EH (cell line): ENCODE measurements at regions not wholly inside any gene's neighbourhood (a gene's known extent, or its start where the extent isn't known, plus 50 kb on each side); places are given as distances from the start of the nearest gene placed in this dataset.
"Not testable (repeated sequence)": the region's sequence is repeated elsewhere in the genome, so short reads cannot be mapped to it uniquely, and the experiment has no call there.

ENCODE experiments used
- DNase-seq: peaks from one replicate; pipeline ENCODE4 v3.0.0-alpha.2; 2015; ENCODE audit warnings: low read depth

GRCh38 chr1:191002768-191003167 is 525.1 kb upstream of the BRINP3 start:
- no peak for DNase-seq

GRCh38 chr1:191016765-191017164 is 539.1 kb upstream of the BRINP3 start:
- DNase-seq: no peak

GRCh38 chr1:191022856-191023255 is 545.2 kb upstream of the BRINP3 start:
- no peak for DNase-seq

GRCh38 chr1:191025896-191026642 is 548.4 kb upstream of the BRINP3 start:
- DNase-seq: no peak

- no peak for DNase-seq
Observed at GRCh38 chr1:191026828-191027227, 549.2 kb upstream of the BRINP3 start.

GRCh38 chr1:191034132-191034531 is 556.5 kb upstream of the BRINP3 start:
- no peak for DNase-seq

- DNase-seq: no peak
Observed at GRCh38 chr1:191043066-191043465, 565.4 kb upstream of the BRINP3 start.

- DNase-seq: no peak
Observed at GRCh38 chr1:191049781-191050180, 572.1 kb upstream of the BRINP3 start.

- no peak for DNase-seq
Observed at GRCh38 chr1:191052888-191053287, 575.2 kb upstream of the BRINP3 start.

GRCh38 chr1:191065346-191065745 is 587.7 kb upstream of the BRINP3 start:
- no peak for DNase-seq

- no peak for DNase-seq
Observed at GRCh38 chr1:191065771-191066170, 588.1 kb upstream of the BRINP3 start.

GRCh38 chr1:191074881-191075280 is 597.2 kb upstream of the BRINP3 start:
- no peak for DNase-seq

- not testable (repeated sequence) for DNase-seq
Observed at GRCh38 chr1:191083090-191083489, 605.4 kb upstream of the BRINP3 start.

- DNase-seq: no peak
Observed at GRCh38 chr1:191085121-191085520, 607.5 kb upstream of the BRINP3 start.

GRCh38 chr1:191086910-191087309 is 609.2 kb upstream of the BRINP3 start:
- no peak for DNase-seq

- DNase-seq: no peak
Observed at GRCh38 chr1:191096405-191096804, 618.7 kb upstream of the BRINP3 start.

GRCh38 chr1:191099696-191100095 is 622.0 kb upstream of the BRINP3 start:
- no peak for DNase-seq

- DNase-seq: no peak
Observed at GRCh38 chr1:191101960-191102359, 624.3 kb upstream of the BRINP3 start.

GRCh38 chr1:191125950-191126349 is 648.3 kb upstream of the BRINP3 start:
- no peak for DNase-seq

GRCh38 chr1:191134796-191135195 is 657.1 kb upstream of the BRINP3 start:
- DNase-seq: no peak

GRCh38 chr1:191140038-191140437 is 662.4 kb upstream of the BRINP3 start:
- no peak for DNase-seq

GRCh38 chr1:191142748-191143147 is 665.1 kb upstream of the BRINP3 start:
- no peak for DNase-seq

- no peak for DNase-seq
Observed at GRCh38 chr1:191145834-191146233, 668.2 kb upstream of the BRINP3 start.

GRCh38 chr1:191151321-191151807 is 673.7 kb upstream of the BRINP3 start:
- DNase-seq: no peak
